Stimulated activated CD4-positive, alpha-beta T cell treated with anti-CD3 and anti-CD28 coated beads, Interleukin-4, amount 100 ng/mL, for 4 hours (primary cell): ENCODE measurements at regions not wholly inside any gene's neighbourhood (a gene's known extent, or its start where the extent isn't known, plus 50 kb on each side); places are given as distances from the start of the nearest gene placed in this dataset.

Experiments used
- DNase-seq, 2 experiments: peaks; one replicate each; pipeline ENCODE4 v3.0.0-alpha.2; 2020

DNA sequence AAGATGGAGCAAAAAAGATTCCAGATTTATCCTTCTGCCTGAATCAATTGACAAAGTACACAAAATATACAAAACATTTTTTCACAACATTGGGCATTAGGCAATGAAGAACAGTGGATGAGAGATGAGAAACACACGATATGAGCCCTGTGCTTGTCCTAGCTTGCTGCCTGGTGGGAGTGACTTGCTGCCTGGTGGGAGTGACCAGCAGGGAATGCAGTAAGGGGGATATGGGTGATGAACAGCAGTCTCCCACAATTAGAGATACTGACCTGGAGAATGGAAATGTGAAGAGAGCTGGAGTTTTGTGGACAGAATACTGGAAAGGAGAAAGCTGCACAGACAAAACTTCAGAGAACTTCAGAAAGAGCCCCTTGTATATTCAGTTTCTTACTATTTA, 629.4 kb upstream of the FRG1 start:
- no peak for DNase-seq

DNA sequence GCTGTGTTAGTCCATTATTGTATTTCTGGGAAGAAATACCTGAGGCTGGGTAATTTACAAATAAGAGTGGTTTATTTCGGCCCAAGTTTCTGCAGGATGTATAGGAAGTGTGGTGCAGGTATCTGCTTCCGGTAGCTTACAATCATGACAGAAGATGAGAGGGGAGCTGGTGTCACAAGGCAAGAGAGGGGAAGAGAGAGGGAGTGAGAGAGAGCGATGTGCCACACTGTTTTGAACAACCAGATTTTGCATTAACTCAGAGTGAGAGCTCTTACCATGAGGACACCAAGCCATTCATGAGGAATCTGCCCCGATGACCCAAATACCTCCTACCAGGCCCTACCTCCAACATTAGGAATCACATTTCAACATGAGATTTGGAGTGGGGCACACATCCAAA, 627.6 kb upstream of the FRG1 start:
- no peak for DNase-seq

DNA sequence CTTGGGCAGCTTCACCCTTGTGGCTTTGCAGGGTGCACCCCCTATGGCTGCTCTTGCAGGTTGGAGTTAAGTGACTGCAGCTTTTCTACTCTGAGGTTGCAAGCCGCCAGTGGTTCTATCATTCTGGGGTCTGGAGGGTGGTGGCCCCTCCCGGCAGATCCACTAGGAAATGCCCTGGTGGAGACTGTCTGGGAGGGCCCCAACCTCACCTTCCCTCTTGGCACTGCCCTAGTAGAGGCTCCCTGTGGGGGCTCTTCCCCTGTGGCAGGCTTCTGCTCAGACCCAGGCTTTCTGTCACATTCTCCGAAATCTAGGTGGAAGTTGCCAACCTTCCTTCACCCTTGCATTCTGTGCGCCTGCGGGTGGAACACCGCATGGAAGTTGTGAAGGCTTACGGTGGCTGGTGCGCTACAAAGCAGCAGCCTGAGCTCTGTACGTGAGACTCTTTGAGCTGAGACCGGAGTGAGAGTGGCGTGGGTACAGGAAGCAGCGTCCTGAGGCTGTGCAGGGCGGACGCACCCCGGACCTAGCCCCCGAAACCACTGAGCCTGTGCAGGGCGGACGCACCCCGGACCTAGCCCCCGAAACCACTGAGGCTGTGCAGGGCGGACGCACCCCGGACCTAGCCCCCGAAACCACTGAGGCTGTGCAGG, 626.7 kb upstream of the FRG1 start:
- no peak for DNase-seq

GRCh38 chr4:189322426-189322825, 618.2 kb upstream of the FRG1 start:
- no peak for DNase-seq

DNA sequence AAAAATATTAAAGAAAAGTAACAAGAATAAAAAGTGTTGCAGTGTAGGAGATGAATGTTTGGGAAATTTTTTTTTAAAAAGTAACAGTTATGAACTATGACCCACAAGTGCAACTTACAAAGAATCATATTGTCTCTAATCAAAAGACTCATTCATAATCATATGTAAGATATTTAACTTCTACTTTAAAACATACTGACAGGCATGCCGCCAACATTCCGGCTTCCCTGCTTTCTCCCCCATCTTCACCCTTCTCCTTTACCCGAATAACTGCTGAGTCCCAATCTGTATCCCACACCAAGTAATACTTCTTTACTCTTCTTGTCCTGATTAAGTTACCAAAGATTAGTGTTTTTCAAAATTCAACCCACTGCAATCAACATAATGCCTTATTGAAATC, 598.8 kb upstream of the FRG1 start:
- DNase-seq: no peak

DNA sequence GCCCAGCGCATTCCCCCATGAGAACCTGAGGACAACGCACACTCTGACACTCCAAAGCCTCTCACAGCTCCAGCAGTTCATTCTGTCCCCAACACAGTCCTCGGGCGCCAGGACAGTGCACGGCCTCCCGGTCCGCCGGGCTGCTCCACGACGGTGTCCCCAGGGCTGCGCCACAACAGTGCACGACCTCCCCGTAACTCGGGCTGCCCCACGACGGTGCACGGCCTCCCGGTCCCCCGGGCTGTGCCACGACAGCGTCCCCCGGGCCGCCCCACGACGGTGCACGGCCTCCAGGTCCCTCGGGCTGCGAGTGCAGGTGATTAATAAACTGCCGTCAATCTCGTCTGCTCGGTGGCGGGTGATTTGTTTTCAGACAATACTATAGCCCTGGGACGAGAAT, 585.1 kb upstream of the FRG1 start:
- no peak for DNase-seq

GRCh38 chr4:189362364-189362763, 578.3 kb upstream of the FRG1 start:
- DNase-seq: no peak

- no peak for DNase-seq
Observed at GRCh38 chr4:189364032-189364449, 576.6 kb upstream of the FRG1 start.

DNA sequence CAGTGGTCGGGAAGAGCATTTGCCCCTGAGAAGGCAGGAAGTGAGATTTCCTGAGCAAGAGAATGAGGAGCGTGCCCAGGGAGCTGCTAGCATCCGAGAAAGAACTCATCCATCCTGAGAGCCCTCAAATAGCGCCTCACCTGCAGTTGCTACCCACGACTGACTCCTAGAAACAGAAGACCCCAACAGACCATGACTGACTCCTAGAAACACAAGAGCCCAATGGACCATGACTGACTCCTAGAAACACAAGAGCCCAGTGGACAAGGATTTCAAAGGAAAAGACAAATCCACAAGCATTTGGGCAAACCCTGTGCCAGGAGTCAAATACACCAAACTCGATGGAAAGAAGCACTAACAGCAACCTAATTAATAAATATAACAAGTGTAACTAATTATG, 575.2 kb upstream of the FRG1 start:
- DNase-seq: no peak

DNA sequence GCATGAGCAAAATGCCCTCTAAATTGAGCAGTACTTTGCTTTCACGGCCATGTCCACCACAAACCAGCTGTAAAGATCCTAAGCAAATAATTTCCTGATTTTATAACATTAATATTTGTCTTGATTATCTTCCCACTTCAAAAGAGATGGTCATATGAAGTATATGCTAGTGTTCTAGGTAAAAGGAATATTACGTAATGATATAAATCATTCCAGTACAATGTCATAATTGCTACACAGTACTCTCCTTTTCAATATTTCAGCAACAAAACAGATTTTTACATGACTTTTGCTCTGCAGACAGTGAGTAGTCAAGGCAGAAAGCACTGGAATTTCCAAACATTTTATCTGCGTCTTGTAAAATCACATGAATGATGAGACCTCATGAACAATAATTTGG, 572.8 kb upstream of the FRG1 start:
- no peak for DNase-seq

- DNase-seq: no peak
Observed at GRCh38 chr4:189374176-189374575, 566.5 kb upstream of the FRG1 start.

GRCh38 chr4:189376901-189377300, 563.8 kb upstream of the FRG1 start:
- no peak for DNase-seq

- no peak for DNase-seq
Observed at GRCh38 chr4:189377569-189377968, 563.1 kb upstream of the FRG1 start.

DNA sequence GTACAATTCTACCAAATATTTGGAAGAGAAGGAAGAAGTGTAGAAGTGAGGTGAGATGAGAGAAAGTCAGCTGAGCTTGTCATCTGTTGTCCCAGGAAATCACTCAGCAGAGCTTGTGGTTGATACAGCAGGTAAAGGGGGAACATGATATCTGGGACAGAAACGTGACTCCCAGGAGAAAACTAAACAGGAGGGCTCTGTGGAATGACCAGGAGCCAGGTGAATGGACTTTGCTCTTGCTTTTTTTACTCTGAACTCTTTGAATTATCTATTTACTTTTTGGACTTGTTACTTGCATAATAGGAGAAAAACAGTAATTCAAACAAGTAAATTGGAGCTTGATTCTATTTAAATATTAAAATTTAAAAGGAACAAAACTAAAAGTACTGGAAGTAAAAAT, 555.6 kb upstream of the FRG1 start:
- DNase-seq: no peak

DNA sequence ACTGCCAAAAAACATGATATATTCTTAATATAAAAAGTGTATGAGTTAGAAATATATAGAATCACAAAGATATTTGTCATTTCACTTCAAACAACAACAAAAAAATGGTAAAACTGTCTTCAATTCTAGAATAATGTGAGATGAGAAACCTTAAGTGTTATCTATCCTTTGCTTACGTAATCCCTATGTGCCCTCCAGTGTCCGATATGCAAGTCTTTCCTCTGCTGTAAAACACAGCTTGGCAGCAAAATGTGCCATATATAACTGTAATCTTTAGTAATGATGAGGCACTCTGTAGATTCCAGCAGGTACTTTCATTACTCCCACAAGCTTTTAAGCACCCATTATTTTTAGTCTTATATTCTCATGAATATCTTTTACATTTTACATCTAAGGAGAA, 555.1 kb upstream of the FRG1 start:
- no peak for DNase-seq

DNA sequence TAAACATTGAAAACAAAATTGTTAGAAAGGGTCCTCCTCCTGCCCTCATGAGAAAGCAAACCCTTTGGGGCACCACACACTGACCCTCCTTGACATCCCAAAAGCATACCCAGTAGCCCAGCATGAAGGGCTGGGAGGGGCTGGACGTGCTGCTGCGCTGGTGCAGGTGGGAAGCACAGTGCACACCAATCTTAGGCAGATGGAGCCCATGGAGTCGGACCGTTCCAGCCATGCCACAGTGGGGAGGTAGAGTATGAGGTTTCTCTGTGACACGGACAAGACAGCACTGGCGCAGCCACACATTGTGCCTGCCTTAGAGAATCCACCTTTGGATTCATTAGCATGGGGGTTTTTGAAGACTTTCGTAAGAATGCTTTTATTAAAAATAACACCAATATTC, 544.2 kb upstream of the FRG1 start:
- DNase-seq: no peak

GRCh38 chr4:189404271-189404670, 536.4 kb upstream of the FRG1 start:
- DNase-seq: no peak

DNA sequence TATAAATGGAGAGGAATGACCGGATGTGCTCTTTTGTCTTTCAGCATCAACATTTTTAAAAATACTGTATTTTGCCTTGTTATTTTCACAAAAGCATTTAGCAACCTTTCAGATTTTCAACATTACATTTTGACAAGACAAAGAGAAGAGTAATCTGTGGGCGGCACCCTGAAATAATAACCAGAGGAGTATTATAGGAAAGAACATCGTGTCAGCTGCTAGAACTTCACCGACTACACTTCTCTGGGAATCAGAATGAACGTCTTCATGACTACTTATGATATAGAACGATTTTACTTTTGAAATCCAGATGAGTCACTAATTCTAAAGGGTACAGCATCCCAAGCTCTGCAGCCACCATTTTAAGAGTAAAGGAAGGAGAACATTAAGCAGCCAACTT, 531.5 kb upstream of the FRG1 start:
- DNase-seq: no peak

GRCh38 chr4:189414021-189414420, 526.7 kb upstream of the FRG1 start:
- DNase-seq: no peak

DNA sequence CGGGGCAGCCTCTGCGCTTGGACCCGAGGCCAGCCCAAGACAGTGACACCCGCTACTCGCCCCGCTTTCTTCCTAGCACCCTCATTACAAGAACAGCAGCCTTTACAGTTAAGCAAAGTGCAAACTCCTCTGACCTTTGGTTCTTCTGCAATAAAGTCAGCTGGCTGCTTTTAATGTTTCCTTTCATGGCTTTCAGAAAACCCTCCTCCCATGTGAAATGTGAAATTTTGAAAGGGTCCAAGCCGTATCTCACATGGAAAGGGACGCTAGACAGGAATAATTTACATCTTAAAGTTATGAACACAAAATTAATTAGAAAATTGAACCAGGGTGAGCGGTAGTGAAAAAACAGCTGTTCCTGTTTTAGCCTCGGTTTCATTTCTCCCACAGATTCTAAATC, 520.1 kb upstream of the FRG1 start:
- no peak for DNase-seq

DNA sequence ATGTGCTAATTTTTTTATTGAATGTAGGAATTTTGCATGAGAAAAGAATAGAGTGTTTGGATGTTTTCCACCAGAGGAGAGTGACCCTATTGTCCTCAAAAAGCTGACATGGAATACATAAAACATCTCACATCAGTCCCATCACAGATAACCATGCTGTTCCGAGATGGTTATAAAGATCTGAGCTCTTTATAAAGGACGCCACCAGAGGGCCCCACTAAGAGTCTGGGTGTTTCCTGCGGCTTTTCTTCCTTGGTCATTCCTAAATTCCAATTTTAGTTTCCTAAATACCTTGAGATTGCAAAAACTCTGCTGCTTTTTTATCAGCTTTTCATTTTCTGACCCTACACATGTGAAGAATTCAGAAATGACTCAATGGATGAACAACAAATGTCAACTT, 504.5 kb upstream of the FRG1 start:
- DNase-seq: no peak

- DNase-seq: no peak
Observed at GRCh38 chr4:189440716-189441115, 500.0 kb upstream of the FRG1 start.

- no peak for DNase-seq
Observed at GRCh38 chr4:189443341-189443740, 497.3 kb upstream of the FRG1 start.

DNA sequence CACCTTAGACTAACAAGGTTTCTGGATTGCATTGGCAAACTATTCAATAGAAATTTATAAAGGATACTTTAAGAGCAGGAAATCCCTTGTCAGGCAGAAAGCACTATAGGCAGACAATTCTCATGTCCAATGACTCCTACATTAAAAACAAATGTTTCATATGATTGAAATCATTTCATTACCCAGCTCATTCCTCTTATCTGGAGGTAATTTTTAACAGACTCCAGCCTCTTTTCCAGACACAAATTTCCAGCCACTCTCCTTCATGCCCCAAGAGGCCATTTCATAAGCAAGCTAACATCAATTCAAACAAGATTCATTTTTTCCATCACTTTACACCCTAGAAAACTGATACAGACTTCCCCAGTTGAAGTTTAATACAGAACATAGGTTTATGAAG, 495.1 kb upstream of the FRG1 start:
- no peak for DNase-seq

DNA sequence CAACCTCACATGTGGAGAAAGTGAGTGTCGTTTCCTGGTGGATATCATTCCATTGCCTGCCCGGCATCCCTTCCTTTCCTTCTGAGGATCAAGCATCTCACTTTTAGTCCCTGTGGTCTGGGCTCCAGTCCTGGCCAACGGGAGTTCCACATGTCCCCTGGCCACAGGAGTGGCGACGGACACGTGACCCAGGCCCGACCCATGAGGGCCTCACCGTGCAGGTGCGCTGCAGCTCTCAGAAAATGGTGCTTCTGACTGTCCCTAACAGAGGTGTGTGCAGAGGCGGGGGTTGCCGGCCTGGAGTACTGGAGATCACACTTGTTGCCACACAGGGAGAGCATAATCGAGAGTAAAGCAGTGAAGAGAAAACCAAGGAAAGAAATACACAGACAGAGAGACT, 476.9 kb upstream of the FRG1 start:
- DNase-seq: no peak

DNA sequence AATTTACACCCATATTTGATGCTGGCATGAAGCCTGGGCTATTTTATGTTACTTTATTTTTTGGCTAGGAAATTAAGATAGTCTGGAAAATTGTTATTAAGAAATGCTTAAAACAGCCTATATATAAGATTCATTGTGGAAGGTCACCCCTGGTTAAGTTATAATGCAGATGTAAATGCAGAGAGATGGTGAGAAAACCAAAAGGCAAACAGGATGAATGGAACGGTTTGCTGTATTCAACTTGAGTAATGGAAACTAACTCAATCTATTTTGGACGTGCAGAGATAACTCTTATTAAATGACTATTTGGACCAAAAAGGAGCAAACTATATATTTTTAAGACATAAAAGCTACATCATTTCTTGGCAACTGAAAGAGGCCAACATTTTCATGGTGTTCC, 446.3 kb upstream of the FRG1 start:
- DNase-seq: no peak
